Breast epithelium (tissue), 4 donors: ENCODE measurements at regions not wholly inside any gene's neighbourhood (a gene's known extent, or its start where the extent isn't known, plus 50 kb on each side); places are given as distances from the start of the nearest gene placed in this dataset.

Source experiments
- DNase-seq, 2 donors: peaks; one replicate each; pipeline ENCODE4 v3.0.0-alpha.2; 2019; ENCODE audit warnings: low spot score in 2 of 2
- H3K27ac ChIP-seq, 2 donors: fragments of 200-600 bp; sonication (generic) in 1 of 2; one replicate each; pipeline ENCODE4 v1.5.1; 2016 to 2019; ENCODE audit warnings: mild to moderate bottlenecking in 1 of 2
- H3K27me3 ChIP-seq, 2 donors: fragments of 200-600 bp; sonication (generic) in 1 of 2; one replicate each; pipeline versions ENCODE4 v1.5.1 to v1.6.0; 2017 to 2019; ENCODE audit warnings: control low read depth in 1 of 2, mild to moderate bottlenecking in 1 of 2
- H3K36me3 ChIP-seq: fragments of 200-600 bp; one replicate; pipeline ENCODE4 v1.5.1; 2019
- H3K4me1 ChIP-seq, 2 donors: fragments of 200-600 bp; sonication (generic); one replicate each; pipeline ENCODE4 v1.5.1; 2016 to 2019; ENCODE audit warnings: control low read depth in 1 of 2
- H3K4me3 ChIP-seq, 3 donors: fragments of 200-600 bp; sonication (generic); 1 replicate in 2 of 3; 2 replicates in 1 of 3; pipeline ENCODE4 v1.5.1; 2016 to 2019; ENCODE audit warnings: mild to moderate bottlenecking in 3 of 3, moderate library complexity in 2 of 3
- H3K9me3 ChIP-seq, 2 donors: fragments of 200-600 bp; sonication (generic) in 1 of 2; one replicate each; pipeline ENCODE4 v1.5.1; 2016 to 2019; ENCODE audit warnings: control low read depth in 1 of 2
- POLR2A ChIP-seq: fragments of 450-650 bp; IDR thresholded peaks from one replicate; pipeline ENCODE4 v1.6.1; 2016; ENCODE audit warnings: antibody characterized with exemption, mild to moderate bottlenecking, moderate library complexity
- POLR2AphosphoS5 ChIP-seq, 3 donors: sonication (generic); formaldehyde crosslinking; IDR thresholded peaks; one replicate each; pipeline ENCODE4 v1.6.1; 2017; ENCODE audit warnings: antibody characterized with exemption in 3 of 3
- intact Hi-C: fragments of 100-400 bp; cut with DNase I; formaldehyde crosslinking; loops from one replicate; pipeline ENCODE4 v1.15.1; 2023; ENCODE audit warnings: low total_unique reads
- TF ChIP-seq, protein P1 (sequence below), 3 donors: fragments of 450-650 bp; IDR thresholded peaks; one replicate each; pipeline ENCODE4 v1.5.1; 2016 to 2017; ENCODE audit warnings: antibody characterized with exemption in 3 of 3, mild to moderate bottlenecking in 3 of 3, moderate library complexity in 3 of 3

DNA sequence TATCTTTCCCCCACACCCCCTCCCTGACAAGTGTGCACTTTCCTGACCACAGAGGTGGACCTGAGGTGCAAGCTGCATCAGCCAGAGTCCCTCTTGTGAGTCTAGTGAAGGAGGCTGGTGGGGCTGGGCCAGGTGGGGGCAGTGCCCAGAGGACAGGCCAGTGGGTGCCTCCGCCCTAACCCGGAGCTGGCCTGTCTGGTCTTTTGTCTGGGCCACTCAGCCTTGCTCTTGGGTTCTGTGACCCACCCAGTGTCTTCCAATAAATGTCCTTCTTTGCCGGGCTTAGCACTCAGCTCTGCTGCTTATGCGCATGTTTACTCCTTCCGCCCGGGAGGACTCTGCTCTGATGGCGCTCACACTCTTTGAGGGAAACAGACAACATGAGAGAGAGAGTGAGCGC lies 526.2 kb downstream of the TBC1D22A start:
- peak in 1 of 2 donors; percentile 30 for DNase-seq
- Histone ChIP-seq H3K27me3 (peaks cover 0 to 24% of the 10 kb centered on the region in 2 donors), H3K27ac (no peak overlapping the region), H3K4me1 (no peaks in the 10 kb centered on the region), H3K36me3 (no peaks in the 10 kb centered on the region), H3K9me3 (no peaks in the 10 kb centered on the region), H3K4me3 (no peak overlapping the region)
- TF ChIP-seq POLR2AphosphoS5 (IDR thresholded peaks at IDR 0.05): no peak
- TF ChIP-seq POLR2A: no peak
- TF ChIP-seq, protein P1, sequence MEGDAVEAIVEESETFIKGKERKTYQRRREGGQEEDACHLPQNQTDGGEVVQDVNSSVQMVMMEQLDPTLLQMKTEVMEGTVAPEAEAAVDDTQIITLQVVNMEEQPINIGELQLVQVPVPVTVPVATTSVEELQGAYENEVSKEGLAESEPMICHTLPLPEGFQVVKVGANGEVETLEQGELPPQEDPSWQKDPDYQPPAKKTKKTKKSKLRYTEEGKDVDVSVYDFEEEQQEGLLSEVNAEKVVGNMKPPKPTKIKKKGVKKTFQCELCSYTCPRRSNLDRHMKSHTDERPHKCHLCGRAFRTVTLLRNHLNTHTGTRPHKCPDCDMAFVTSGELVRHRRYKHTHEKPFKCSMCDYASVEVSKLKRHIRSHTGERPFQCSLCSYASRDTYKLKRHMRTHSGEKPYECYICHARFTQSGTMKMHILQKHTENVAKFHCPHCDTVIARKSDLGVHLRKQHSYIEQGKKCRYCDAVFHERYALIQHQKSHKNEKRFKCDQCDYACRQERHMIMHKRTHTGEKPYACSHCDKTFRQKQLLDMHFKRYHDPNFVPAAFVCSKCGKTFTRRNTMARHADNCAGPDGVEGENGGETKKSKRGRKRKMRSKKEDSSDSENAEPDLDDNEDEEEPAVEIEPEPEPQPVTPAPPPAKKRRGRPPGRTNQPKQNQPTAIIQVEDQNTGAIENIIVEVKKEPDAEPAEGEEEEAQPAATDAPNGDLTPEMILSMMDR (IDR thresholded peaks at IDR 0.05): no peak
- intact Hi-C loops: no loop called here

DNA sequence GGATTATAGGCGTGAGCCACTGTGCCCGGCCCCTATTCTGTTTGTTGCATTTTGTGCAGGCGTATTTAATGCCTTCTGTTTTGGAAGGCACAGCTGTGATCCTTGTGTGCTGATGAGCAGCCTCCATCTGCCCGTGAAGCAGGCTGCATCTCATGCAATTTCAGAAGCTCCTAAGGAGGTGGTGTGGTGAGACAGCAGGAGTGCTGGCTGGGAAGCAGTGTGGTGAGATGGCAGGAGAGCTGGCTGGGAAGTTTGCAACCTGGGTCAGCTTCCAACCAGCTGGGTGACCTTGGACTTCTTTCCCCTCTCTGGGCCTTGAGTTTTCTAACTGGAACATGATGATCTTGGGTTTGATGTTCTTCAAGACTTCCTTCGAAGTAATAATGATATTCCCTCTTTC lies 525.1 kb downstream of the TBC1D22A start:
- H3K27ac ChIP-seq: no peak overlapping the region
- no peaks in the 10 kb centered on the region for H3K4me1 ChIP-seq
- H3K4me3 ChIP-seq: no peak overlapping the region
- no peaks in the 10 kb centered on the region for H3K36me3 ChIP-seq
- H3K9me3 ChIP-seq: no peaks in the 10 kb centered on the region
- no peak for DNase-seq
- H3K27me3 ChIP-seq: peaks cover 0 to 34% of the 10 kb centered on the region in 2 donors
- TF ChIP-seq POLR2A: no peak
- TF ChIP-seq, protein P1 (IDR thresholded peaks at IDR 0.05): no peak
- TF ChIP-seq POLR2AphosphoS5 (IDR thresholded peaks at IDR 0.05): no peak
- intact Hi-C loops: no loop called here

DNA sequence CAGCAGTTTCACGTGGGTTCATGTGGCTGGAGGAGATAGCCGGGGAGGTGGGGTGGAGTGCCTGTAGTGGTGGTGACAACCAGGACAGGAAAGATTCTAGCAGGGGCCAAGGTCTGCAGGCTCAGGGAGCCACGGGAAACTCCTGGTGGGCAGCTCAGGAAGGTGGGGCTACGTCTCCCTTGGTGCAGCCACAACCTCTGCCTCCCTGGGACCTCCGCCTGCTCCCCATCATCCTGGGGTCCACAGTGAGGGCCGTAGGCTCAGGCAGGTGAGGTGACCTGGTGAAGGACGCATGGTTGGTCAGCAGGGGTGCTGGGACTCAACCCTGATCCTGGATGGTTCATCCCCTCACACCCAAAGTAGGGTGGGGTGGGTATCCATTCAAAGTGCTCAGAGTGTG lies 524.1 kb downstream of the TBC1D22A start:
- Histone ChIP-seq H3K36me3 (no peaks in the 10 kb centered on the region), H3K9me3 (no peaks in the 10 kb centered on the region), H3K27ac (no peak overlapping the region), H3K4me3 (no peak overlapping the region), H3K4me1 (no peaks in the 10 kb centered on the region), H3K27me3 (peaks cover 0 to 43% of the 10 kb centered on the region in 2 donors)
- intact Hi-C loops: no loop called here
- DNase-seq: no peak
- TF ChIP-seq POLR2A (no peak), POLR2AphosphoS5 (IDR thresholded peaks at IDR 0.05) (no peak)
- TF ChIP-seq, protein P1 (IDR thresholded peaks at IDR 0.05): no peak

DNA sequence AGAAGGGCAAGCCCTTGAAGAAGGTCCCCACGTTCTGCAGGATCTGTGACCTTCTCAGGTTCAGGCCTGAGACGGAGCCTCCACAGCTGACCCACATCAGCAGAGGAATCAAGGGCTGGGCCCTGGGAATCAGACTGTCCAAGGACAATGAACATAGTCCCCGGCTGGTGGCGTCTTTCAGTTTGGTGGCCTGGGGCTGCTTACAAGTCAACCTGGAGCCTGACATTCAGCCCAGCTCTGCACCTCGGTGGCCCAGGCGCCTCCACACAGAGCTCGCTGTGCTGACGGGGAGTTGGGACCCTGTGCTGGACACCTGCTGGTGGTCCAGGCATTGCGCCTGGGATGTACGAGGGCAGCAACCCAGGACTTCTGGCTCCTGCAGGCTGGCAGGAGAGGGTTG lies 523.5 kb downstream of the TBC1D22A start:
- DNase-seq: no peak
- Histone ChIP-seq H3K27ac (no peak overlapping the region), H3K4me1 (no peaks in the 10 kb centered on the region), H3K36me3 (no peaks in the 10 kb centered on the region), H3K27me3 (peaks cover 0 to 50% of the 10 kb centered on the region in 2 donors), H3K9me3 (no peaks in the 10 kb centered on the region), H3K4me3 (no peak overlapping the region)
- intact Hi-C loops: no loop called here
- TF ChIP-seq, protein P1 (IDR thresholded peaks at IDR 0.05): no peak
- TF ChIP-seq POLR2AphosphoS5 (IDR thresholded peaks at IDR 0.05): no peak
- TF ChIP-seq POLR2A: no peak

DNA sequence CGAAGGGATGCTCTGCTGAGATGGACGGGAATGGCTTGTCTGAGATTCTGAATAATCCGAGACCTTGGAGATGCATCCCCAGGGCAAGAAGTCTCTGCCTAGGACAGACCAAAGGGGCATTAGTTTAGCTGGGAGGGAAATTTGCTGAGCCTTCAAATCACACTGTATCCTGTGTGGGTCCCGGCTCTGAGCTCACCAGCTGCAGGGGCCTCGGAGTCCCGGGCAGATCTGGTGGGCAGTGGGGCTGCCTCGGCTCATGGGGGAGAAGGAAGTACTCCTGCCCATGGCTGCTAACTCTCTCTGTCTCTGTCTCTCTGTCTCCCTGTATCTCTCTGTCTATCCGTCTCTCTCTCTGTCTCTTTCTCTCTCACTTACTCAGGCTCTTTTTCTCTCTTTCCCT lies 522.4 kb downstream of the TBC1D22A start:
- intact Hi-C loops: no loop called here
- H3K27me3 ChIP-seq: peaks cover 0 to 59% of the 10 kb centered on the region in 2 donors

More for the DNA sequence above, 522.4 kb downstream of the TBC1D22A start:
- no peak for TF ChIP-seq POLR2A
- TF ChIP-seq POLR2AphosphoS5 (IDR thresholded peaks at IDR 0.05): no peak
- TF ChIP-seq, protein P1 (IDR thresholded peaks at IDR 0.05): no peak
- no peak overlapping the region for H3K27ac ChIP-seq
- DNase-seq: no peak
- no peaks in the 10 kb centered on the region for H3K4me1 ChIP-seq
- no peaks in the 10 kb centered on the region for H3K36me3 ChIP-seq
- no peaks in the 10 kb centered on the region for H3K9me3 ChIP-seq
- H3K4me3 ChIP-seq: no peak overlapping the region
